ENCODE measurements at regions not wholly inside any gene's neighbourhood (a gene's known extent, or its start where the extent isn't known, plus 50 kb on each side); places are given as distances from the start of the nearest gene placed in this dataset.
"Not testable (repeated sequence)": the region's sequence is repeated elsewhere in the genome, so short reads cannot be mapped to it uniquely, and the experiment has no call there.

DNA sequence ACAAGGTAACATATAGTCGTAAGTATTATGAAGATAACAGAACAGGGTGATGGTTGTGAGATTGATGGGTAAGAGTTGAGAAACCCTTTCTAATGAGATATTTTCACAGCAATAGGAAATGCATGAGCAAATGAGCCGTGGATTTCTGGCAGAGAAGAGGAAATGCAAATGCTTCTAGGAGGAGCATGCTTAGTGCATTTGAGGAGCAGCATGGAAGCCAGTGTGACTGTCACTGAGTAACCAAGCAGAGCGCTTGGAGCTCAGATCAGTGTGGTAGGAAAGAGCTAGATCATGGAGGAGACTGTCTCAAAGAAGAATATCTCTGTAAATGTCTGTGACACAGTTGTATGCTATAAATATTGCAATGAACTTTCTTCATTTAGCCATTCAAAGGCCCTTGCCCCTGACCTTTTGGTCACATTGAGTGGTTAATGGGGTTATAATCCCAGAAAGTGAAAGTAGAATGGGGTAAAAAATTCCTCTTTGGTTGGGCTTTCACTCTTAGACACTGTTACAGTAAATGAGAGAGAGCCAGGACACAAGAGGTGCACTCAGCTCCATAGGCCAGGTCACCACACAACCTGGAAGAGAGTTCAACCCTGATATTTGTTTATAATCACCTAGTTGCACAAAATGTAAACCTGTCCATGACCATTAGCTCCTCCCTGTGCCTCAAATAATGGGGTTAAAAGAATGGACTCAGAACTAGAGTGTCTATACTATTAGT is 69.5 kb downstream of the RNU2-63P start:
- no CpG with 5 or more reads among the region's 3 CpGs for WGBS, 2 experiments (ENCODE audit: extremely low coverage in 2 of 2, insufficient read length in 1 of 2)
- POLR2A ChIA-PET (ENCODE audit: unreplicated experiment); ATAC-seq (ENCODE audit: low read depth): not testable (repeated sequence)

DNA sequence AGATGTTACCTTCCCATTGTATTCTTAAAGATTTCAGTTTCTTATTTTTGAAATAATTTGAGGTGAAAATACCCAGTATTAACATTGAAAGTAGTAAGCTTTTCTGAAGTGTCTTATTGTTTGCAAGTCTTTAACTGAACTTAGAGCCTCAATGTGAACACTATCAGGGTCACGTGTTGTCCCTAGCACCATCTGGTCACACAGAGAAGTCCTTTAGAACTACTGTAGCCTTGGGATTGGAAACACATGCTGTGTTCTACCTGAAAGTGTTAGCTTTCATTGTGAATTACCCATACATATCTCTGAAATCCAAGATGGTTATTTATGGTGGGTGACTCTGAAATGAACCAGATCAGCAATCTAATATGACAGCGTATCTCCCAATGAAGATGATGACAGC is 77.0 kb downstream of the RNU2-63P start:
- H3K36me3 ChIP-seq (ENCODE audit: control insufficient read depth, insufficient read depth, low read length); H3K79me1 ChIP-seq (ENCODE audit: low read depth in 1 of 2, low read length in 2 of 2); H3K14ac ChIP-seq (replicated peaks; ENCODE audit: low read depth, low read length); dilution Hi-C loops (cut with HindIII; ENCODE audit: low sequenced_read_pairs, unreplicated experiment); H4K5ac ChIP-seq (ENCODE audit: low read depth, low read length); H3K4ac ChIP-seq (ENCODE audit: low read depth, low read length); H2BK20ac ChIP-seq (ENCODE audit: low read depth, low read length); H4K20me1 ChIP-seq (ENCODE audit: insufficient read depth, low read length); CTCF ChIA-PET; H2AK5ac ChIP-seq (ENCODE audit: low read depth, low read length); H3K4me3 ChIP-seq (ENCODE audit: insufficient read depth, low read depth, low read length); H3K18ac ChIP-seq (ENCODE audit: low read depth, low read length); H3K4me2 ChIP-seq (ENCODE audit: low read depth, low read length); DNase-seq; H2BK120ac ChIP-seq (ENCODE audit: low read depth, low read length); ATAC-seq (ENCODE audit: low read depth); intact Hi-C loops (cut with micrococcal nuclease); H3K56ac ChIP-seq (ENCODE audit: extremely low read depth, insufficient read depth, low read length); POLR2A ChIA-PET (ENCODE audit: unreplicated experiment); BruUV-seq (replicated peaks); H4K8ac ChIP-seq (ENCODE audit: low read depth in 2 of 2, low read length in 2 of 2); H3K9me3 ChIP-seq (ENCODE audit: control insufficient read depth, insufficient read depth, low read length); H3K9ac ChIP-seq (ENCODE audit: low read depth, low read length); H3K27ac ChIP-seq (ENCODE audit: insufficient read depth, low read length); H3K9me1 ChIP-seq (ENCODE audit: insufficient read depth, low read length); H3K23ac ChIP-seq (ENCODE audit: low read depth, low read length); H3K27me3 ChIP-seq (ENCODE audit: control insufficient read depth, insufficient read depth, low read length); H3K4me1 ChIP-seq (ENCODE audit: control insufficient read depth, insufficient read depth, low read length); H2AFZ ChIP-seq (replicated peaks; ENCODE audit: low read length, poor library complexity); in situ Hi-C loops (cut with MboI; ENCODE audit: low sequenced_read_pairs); H2BK15ac ChIP-seq (ENCODE audit: low read depth, low read length); H2BK5ac ChIP-seq (ENCODE audit: low read depth, low read length, poor library complexity, severe bottlenecking); H2AK9ac ChIP-seq (replicated peaks; ENCODE audit: low read depth, low read length, poor library complexity); H4K91ac ChIP-seq (ENCODE audit: insufficient read depth, low read depth, low read length): not testable (repeated sequence)
- WGBS, 2 experiments (ENCODE audit: extremely low coverage in 2 of 2, insufficient read length in 1 of 2), result no CpG with 5 or more reads among the region's 2 CpGs

More for the DNA sequence above, 69.5 kb downstream of the RNU2-63P start:
- intact Hi-C loops (cut with micrococcal nuclease); in situ Hi-C loops (cut with MboI; ENCODE audit: low sequenced_read_pairs); H2BK15ac ChIP-seq (ENCODE audit: low read depth, low read length); H3K9me3 ChIP-seq (ENCODE audit: control insufficient read depth, insufficient read depth, low read length); DNase-seq; H3K9me1 ChIP-seq (ENCODE audit: insufficient read depth, low read length); H3K56ac ChIP-seq (ENCODE audit: extremely low read depth, insufficient read depth, low read length); H3K79me1 ChIP-seq (ENCODE audit: low read depth in 1 of 2, low read length in 2 of 2); H3K4me1 ChIP-seq (ENCODE audit: control insufficient read depth, insufficient read depth, low read length); CTCF ChIA-PET; H3K18ac ChIP-seq (ENCODE audit: low read depth, low read length); dilution Hi-C loops (cut with HindIII; ENCODE audit: low sequenced_read_pairs, unreplicated experiment); H4K20me1 ChIP-seq (ENCODE audit: insufficient read depth, low read length); H3K36me3 ChIP-seq (ENCODE audit: control insufficient read depth, insufficient read depth, low read length); H2BK5ac ChIP-seq (ENCODE audit: low read depth, low read length, poor library complexity, severe bottlenecking); H4K91ac ChIP-seq (ENCODE audit: insufficient read depth, low read depth, low read length); H2AK5ac ChIP-seq (ENCODE audit: low read depth, low read length); H3K4me2 ChIP-seq (ENCODE audit: low read depth, low read length); BruUV-seq (replicated peaks); H3K23ac ChIP-seq (ENCODE audit: low read depth, low read length); H2BK20ac ChIP-seq (ENCODE audit: low read depth, low read length); H3K14ac ChIP-seq (replicated peaks; ENCODE audit: low read depth, low read length); H3K4me3 ChIP-seq (ENCODE audit: insufficient read depth, low read depth, low read length); H2AK9ac ChIP-seq (replicated peaks; ENCODE audit: low read depth, low read length, poor library complexity); H4K5ac ChIP-seq (ENCODE audit: low read depth, low read length); H3K4ac ChIP-seq (ENCODE audit: low read depth, low read length); H3K27me3 ChIP-seq (ENCODE audit: control insufficient read depth, insufficient read depth, low read length); H2BK120ac ChIP-seq (ENCODE audit: low read depth, low read length); H4K8ac ChIP-seq (ENCODE audit: low read depth in 2 of 2, low read length in 2 of 2); H3K9ac ChIP-seq (ENCODE audit: low read depth, low read length); H2AFZ ChIP-seq (replicated peaks; ENCODE audit: low read length, poor library complexity); H3K27ac ChIP-seq (ENCODE audit: insufficient read depth, low read length): not testable (repeated sequence)
